HL-60 (cell line): ENCODE measurements at regions not wholly inside any gene's neighbourhood (a gene's known extent, or its start where the extent isn't known, plus 50 kb on each side); places are given as distances from the start of the nearest gene placed in this dataset.

Experiments
- DNase-seq, 2 experiments: peaks; one replicate each; pipeline ENCODE4 v3.0.0-alpha.2; 2010 to 2020; ENCODE audit warnings: low read depth in 1 of 2, low spot score in 1 of 2
- H3K27ac ChIP-seq: fragments of 250-450 bp; sonication (Bioruptor Pico); replicated peaks from 2 replicates; pipeline ENCODE4 v1.5.1; 2020; ENCODE audit warnings: mild to moderate bottlenecking, moderate library complexity
- H3K27me3 ChIP-seq: fragments of 250-450 bp; sonication (Bioruptor Pico); 2 replicates; pipeline ENCODE4 v1.5.1; 2021; ENCODE audit warnings: mild to moderate bottlenecking, moderate library complexity; ENCODE audit not compliant: insufficient read depth, poor library complexity, severe bottlenecking
- H3K4me3 ChIP-seq: replicated peaks from 2 replicates; pipeline ENCODE4 v1.5.1; 2011; ENCODE audit warnings: mild to moderate bottlenecking, control low read depth, low read length; ENCODE audit not compliant: insufficient read depth
- CTCF ChIP-seq: IDR thresholded peaks from one replicate; pipeline ENCODE4 v1.5.1; 2011; ENCODE audit warnings: low read length, control low read depth, inconsistent platforms; ENCODE audit not compliant: insufficient read depth
- GABPA ChIP-seq: IDR thresholded peaks from 2 replicates; pipeline ENCODE4 v1.6.1; 2012; ENCODE audit warnings: low read depth
- POLR2AphosphoS5 ChIP-seq: IDR thresholded peaks from 2 replicates; pipeline ENCODE4 v1.6.1; 2012; ENCODE audit warnings: low read depth
- REST ChIP-seq: IDR thresholded peaks from 2 replicates; pipeline ENCODE4 v1.6.1; 2012; ENCODE audit warnings: low read depth; ENCODE audit not compliant: insufficient replicate concordance
- SPI1 ChIP-seq: IDR thresholded peaks from 2 replicates; pipeline ENCODE4 v1.6.1; 2012; ENCODE audit warnings: low read depth, mild to moderate bottlenecking, borderline replicate concordance

GRCh38 chr18:73245345-73245744 lies 377.6 kb upstream of the NETO1 start:
- H3K27me3 ChIP-seq: no peaks in the 10 kb centered on the region
- TF ChIP-seq SPI1: no peak
- no peak for TF ChIP-seq REST
- no peak for TF ChIP-seq CTCF
- TF ChIP-seq GABPA: no peak
- no peak for TF ChIP-seq POLR2AphosphoS5
- H3K27ac ChIP-seq: no peak overlapping the region
- no peak overlapping the region for H3K4me3 ChIP-seq
- DNase-seq: no peak

- Histone ChIP-seq H3K4me3 (no peak overlapping the region), H3K27me3 (no peaks in the 10 kb centered on the region), H3K27ac (no peak overlapping the region)
- no peak for TF ChIP-seq CTCF
- no peak for TF ChIP-seq GABPA
- TF ChIP-seq POLR2AphosphoS5: no peak
- no peak for TF ChIP-seq REST
- TF ChIP-seq SPI1: no peak
- DNase-seq: no peak
Observed at GRCh38 chr18:73244401-73244800, 376.6 kb upstream of the NETO1 start.

GRCh38 chr18:73240899-73241298 lies 373.1 kb upstream of the NETO1 start:
- H3K4me3 ChIP-seq: no peak overlapping the region
- no peak overlapping the region for H3K27ac ChIP-seq
- TF ChIP-seq SPI1: no peak
- TF ChIP-seq REST: no peak
- TF ChIP-seq GABPA: no peak
- no peak for TF ChIP-seq CTCF
- TF ChIP-seq POLR2AphosphoS5: no peak
- no peaks in the 10 kb centered on the region for H3K27me3 ChIP-seq
- DNase-seq: no peak
